ENCODE measurements at regions not wholly inside any gene's neighbourhood (a gene's known extent, or its start where the extent isn't known, plus 50 kb on each side); places are given as distances from the start of the nearest gene placed in this dataset.

GRCh38 chr13:97582170-97582569 lies 148.2 kb downstream of the RAP2A start:
- Histone ChIP-seq H3K27me3 (replicated peaks in 1 of 4; ENCODE audit: control insufficient read depth in 3 of 4, extremely low read depth in 1 of 4, insufficient read depth in 3 of 4, low read length in 3 of 4) (no peaks in the 10 kb centered on the region), H3K4me3 (ENCODE audit: extremely low read depth in 1 of 4, insufficient read depth in 2 of 4, low read depth in 3 of 4, low read length in 4 of 4) (no peak overlapping the region), H2AK5ac (ENCODE audit: low read depth, low read length) (no peak overlapping the region), H4K20me1 (replicated peaks in 1 of 2; ENCODE audit: control insufficient read depth in 1 of 2, insufficient read depth in 2 of 2, low read length in 2 of 2) (no peaks in the 10 kb centered on the region), H4K8ac (ENCODE audit: extremely low read depth, insufficient read depth, low read length) (no peak overlapping the region), H3K4me1 (replicated peaks in 1 of 4; ENCODE audit: control insufficient read depth in 3 of 4, insufficient read depth in 4 of 4, low read length in 3 of 4) (no peaks in the 10 kb centered on the region), H2BK12ac (ENCODE audit: low read depth, low read length) (no peak overlapping the region), H2BK5ac (ENCODE audit: low read depth, low read length) (no peak overlapping the region), H3K4ac (replicated peaks; ENCODE audit: insufficient read length, low read depth, low read length) (no peak overlapping the region), H2BK120ac (replicated peaks; ENCODE audit: low read depth, low read length) (no peak overlapping the region), H2BK20ac (ENCODE audit: low read length) (no peak overlapping the region), H3K79me2 (ENCODE audit: control insufficient read depth in 1 of 2, insufficient read depth in 2 of 2, low read length in 2 of 2) (no peaks in the 10 kb centered on the region), H3K36me3 (ENCODE audit: control insufficient read depth in 2 of 4, insufficient read depth in 4 of 4, low read length in 3 of 4) (no peaks in the 10 kb centered on the region), H3K14ac (ENCODE audit: insufficient read length) (no peak overlapping the region), H3K79me1 (ENCODE audit: low read depth, low read length) (no peaks in the 10 kb centered on the region), H2BK15ac (ENCODE audit: low read length) (no peak overlapping the region), H3K18ac (ENCODE audit: extremely low read depth, low read length) (no peak overlapping the region), H3K23ac (ENCODE audit: insufficient read length) (no peak overlapping the region), H3K4me2 (ENCODE audit: insufficient read depth in 1 of 2, low read depth in 2 of 2, low read length in 2 of 2) (no peak overlapping the region), H3K27ac (ENCODE audit: low read depth, low read length) (no peak overlapping the region), H3K56ac (replicated peaks; ENCODE audit: insufficient read length, low read depth, low read length) (no peak overlapping the region), H2AFZ (ENCODE audit: low read length) (no peak overlapping the region), H3K23me2 (ENCODE audit: low read depth, low read length) (no peaks in the 10 kb centered on the region), H3K9ac (replicated peaks in 1 of 4; ENCODE audit: extremely low read depth in 1 of 4, low read depth in 3 of 4, low read length in 3 of 4) (no peak overlapping the region), H4K5ac (ENCODE audit: insufficient read length, low read depth, low read length) (no peak overlapping the region), H3K9me3 (ENCODE audit: insufficient read depth in 2 of 2, low read depth in 1 of 2, low read length in 1 of 2) (no peaks in the 10 kb centered on the region), H4K91ac (replicated peaks; ENCODE audit: insufficient read length, low read length) (no peak overlapping the region)
- ChIA-PET POLR2A (ENCODE audit: partially characterized antibody) (no interaction called here), CTCF (ENCODE audit: partially characterized antibody) (interaction anchor here (1.0 to 1.7 kb wide), 5 partner anchors 10 to 218 kb away, joined by 3 to 4 read pairs (median 3); no protein-coding TSS in a partner anchor)
- TF ChIP-seq NRF1 (IDR thresholded peaks at IDR 0.05; ENCODE audit: low read depth, low read length) (no peak), SRF (IDR thresholded peaks at IDR 0.05; ENCODE audit: low read depth, low read length) (no peak), HDAC2 (IDR thresholded peaks at IDR 0.05; ENCODE audit: borderline replicate concordance in 1 of 2, low read depth in 2 of 2, low read length in 2 of 2) (no peak), RFX5 (IDR thresholded peaks at IDR 0.05; ENCODE audit: borderline replicate concordance, low read depth, low read length) (no peak), SUZ12 (IDR thresholded peaks at IDR 0.05; ENCODE audit: low read length) (no peak), BCL11A (IDR thresholded peaks at IDR 0.05; ENCODE audit: low read depth in 2 of 2, low read length in 2 of 2) (no peak), CREB1 (IDR thresholded peaks at IDR 0.05) (no peak), POLR2A (IDR thresholded peaks at IDR 0.05; ENCODE audit: control extremely low read depth in 1 of 2, low read depth in 2 of 2, low read length in 2 of 2) (no peak), HDAC6 (IDR thresholded peaks at IDR 0.05; ENCODE audit: low read depth, low read length) (no peak), USF2 (IDR thresholded peaks at IDR 0.05; ENCODE audit: low read length) (no peak), NANOG (IDR thresholded peaks at IDR 0.05; ENCODE audit: insufficient read depth, low read depth, low read length, poor library complexity, severe bottlenecking) (no peak)
- WGBS, 2 experiments (ENCODE audit: extremely low coverage in 1 of 2, insufficient coverage in 1 of 2, insufficient read length in 1 of 2, insufficient replicate concordance in 2 of 2, low coverage in 1 of 2, low lambda C conversion rate in 2 of 2, missing lambda C conversion rate in 1 of 2) = 84% methylated on average over 5 of the region's 5 CpGs; no CpG with 5 or more reads in 1 of the 2 experiments
- DNase-seq (ENCODE audit: low read depth in 1 of 2, low spot score in 2 of 2) (no peak), FAIRE-seq (no peak)
